NCI-H82 treated with DMSO at 0.1 percent for 48 hours (cell line): ENCODE measurements at regions not wholly inside any gene's neighbourhood (a gene's known extent, or its start where the extent isn't known, plus 50 kb on each side); places are given as distances from the start of the nearest gene placed in this dataset.

ENCODE experiments used
- DNase-seq: peaks from one replicate; lab custom pipeline; 2025; ENCODE audit not compliant: unreplicated experiment; lab: John Stamatoyannopoulos, UW

GRCh38 chr2:9156483-9156882 lies 50.1 kb upstream of the ASAP2 start:
- no peak for DNase-seq

- DNase-seq: no peak
Observed at GRCh38 chr2:9154061-9154460, 52.6 kb upstream of the ASAP2 start.

- no peak for DNase-seq
Observed at GRCh38 chr2:9153643-9153980, 53.0 kb upstream of the ASAP2 start.

- peak; percentile 60 for DNase-seq
Observed at GRCh38 chr2:9152975-9153642, 53.5 kb upstream of the ASAP2 start.

- DNase-seq: no peak
Observed at GRCh38 chr2:9150906-9151305, 55.7 kb upstream of the ASAP2 start.

GRCh38 chr2:9150568-9150900 lies 56.1 kb upstream of the ASAP2 start:
- no peak for DNase-seq

GRCh38 chr2:9149726-9150567 lies 56.7 kb upstream of the ASAP2 start:
- DNase-seq: no peak

- DNase-seq: no peak
Observed at GRCh38 chr2:9149388-9149660, 57.3 kb upstream of the ASAP2 start.

GRCh38 chr2:9146646-9147045 lies 60.0 kb upstream of the ASAP2 start:
- DNase-seq: no peak

GRCh38 chr2:9145752-9146430 lies 60.7 kb upstream of the ASAP2 start:
- no peak for DNase-seq

GRCh38 chr2:9145109-9145751 lies 61.4 kb upstream of the ASAP2 start:
- no peak for DNase-seq

GRCh38 chr2:9144617-9145016 lies 62.0 kb upstream of the ASAP2 start:
- DNase-seq: no peak

- DNase-seq: no peak
Observed at GRCh38 chr2:9144046-9144445, 62.6 kb upstream of the ASAP2 start.

- no peak for DNase-seq
Observed at GRCh38 chr2:9143264-9143815, 63.3 kb upstream of the ASAP2 start.

- DNase-seq: peak; percentile 38
Observed at GRCh38 chr2:9142551-9143263, 63.9 kb upstream of the ASAP2 start.

GRCh38 chr2:9141706-9142460 lies 64.7 kb upstream of the ASAP2 start:
- DNase-seq: no peak

GRCh38 chr2:9141091-9141667 lies 65.4 kb upstream of the ASAP2 start:
- DNase-seq: no peak

GRCh38 chr2:9140645-9141044 lies 66.0 kb upstream of the ASAP2 start:
- DNase-seq: peak; percentile 12

GRCh38 chr2:9139491-9140443 lies 66.8 kb upstream of the ASAP2 start:
- peak; percentile 29 for DNase-seq
